Neural progenitor cell (in vitro differentiated cells): ENCODE measurements at regions not wholly inside any gene's neighbourhood (a gene's known extent, or its start where the extent isn't known, plus 50 kb on each side); places are given as distances from the start of the nearest gene placed in this dataset.

ENCODE experiments used
- DNase-seq: peaks from one replicate; pipeline ENCODE4 v3.0.0-alpha.2; 2016; ENCODE audit warnings: low spot score
- H2AFZ ChIP-seq: fragments of 200-600 bp; sonication (generic); replicated peaks from 2 replicates; pipeline ENCODE4 v1.6.1; 2016; ENCODE audit warnings: antibody characterized with exemption
- H3F3A ChIP-seq: fragments of 200-600 bp; sonication (generic); 2 replicates; pipeline ENCODE4 v1.6.1; 2016; ENCODE audit warnings: antibody characterized with exemption, low read depth
- H3K27ac ChIP-seq: fragments of 200-600 bp; sonication (generic); 2 replicates; pipeline ENCODE4 v1.5.1; 2016; ENCODE audit warnings: mild to moderate bottlenecking
- H3K27me3 ChIP-seq: fragments of 200-600 bp; sonication (generic); 2 replicates; pipeline ENCODE4 v1.6.1; 2016; ENCODE audit warnings: mild to moderate bottlenecking, moderate library complexity
- H3K36me3 ChIP-seq: fragments of 200-600 bp; sonication (generic); 2 replicates; pipeline ENCODE4 v1.5.1; 2016
- H3K4me1 ChIP-seq: fragments of 200-600 bp; sonication (generic); 2 replicates; pipeline ENCODE4 v1.6.1; 2016; ENCODE audit warnings: mixed run types
- H3K4me2 ChIP-seq: fragments of 200-600 bp; sonication (generic); 2 replicates; pipeline ENCODE4 v1.6.1; 2016
- H3K4me3 ChIP-seq: fragments of 200-600 bp; sonication (generic); 2 replicates; pipeline ENCODE4 v1.5.1; 2016
- H3K79me2 ChIP-seq: fragments of 200-600 bp; sonication (generic); 2 replicates; pipeline ENCODE4 v1.6.1; 2016; ENCODE audit warnings: low read depth
- H3K9ac ChIP-seq: fragments of 200-600 bp; sonication (generic); 2 replicates; pipeline ENCODE4 v1.6.1; 2016
- H3K9me3 ChIP-seq: fragments of 200-600 bp; sonication (generic); 2 replicates; pipeline ENCODE4 v1.5.1; 2016; ENCODE audit warnings: low read depth
- H4K20me1 ChIP-seq: fragments of 200-600 bp; sonication (generic); 2 replicates; pipeline ENCODE4 v1.6.1; 2016; ENCODE audit warnings: low read depth
- H3K27ac Mint-ChIP-seq: 3 replicates; pipeline ENCODE4 v1.8.0; 2021; ENCODE audit warnings: mixed read lengths
- H3K27me3 Mint-ChIP-seq: 2 replicates; pipeline ENCODE4 v1.8.0; 2022; ENCODE audit warnings: low read depth, mild to moderate bottlenecking, inconsistent platforms, moderate library complexity, mixed read lengths; ENCODE audit not compliant: insufficient read depth
- H3K36me3 Mint-ChIP-seq: 3 replicates; pipeline ENCODE4 v1.8.0; 2021; ENCODE audit warnings: mixed read lengths
- H3K4me1 Mint-ChIP-seq: 3 replicates; pipeline ENCODE4 v1.8.0; 2021; ENCODE audit warnings: mixed read lengths
- H3K4me3 Mint-ChIP-seq: 3 replicates; pipeline ENCODE4 v1.8.0; 2021; ENCODE audit warnings: mild to moderate bottlenecking, moderate library complexity, mixed read lengths
- H3K9me3 Mint-ChIP-seq: 3 replicates; pipeline ENCODE4 v1.8.0; 2020; ENCODE audit warnings: mixed read lengths
- EZH2 ChIP-seq: fragments of 200-600 bp; sonication (generic); IDR thresholded peaks from 2 replicates; pipeline ENCODE4 v1.6.1; 2017; ENCODE audit warnings: antibody characterized with exemption, mild to moderate bottlenecking, moderate library complexity
- EZH2phosphoT487 ChIP-seq: fragments of 200-600 bp; sonication (generic); IDR thresholded peaks from 2 replicates; pipeline ENCODE4 v1.6.1; 2017; ENCODE audit warnings: antibody characterized with exemption
- TF ChIP-seq, protein P1 (sequence below): fragments of 200-600 bp; sonication (generic); IDR thresholded peaks from 2 replicates; pipeline ENCODE4 v1.5.1; 2017; ENCODE audit warnings: antibody characterized with exemption, mild to moderate bottlenecking

DNA sequence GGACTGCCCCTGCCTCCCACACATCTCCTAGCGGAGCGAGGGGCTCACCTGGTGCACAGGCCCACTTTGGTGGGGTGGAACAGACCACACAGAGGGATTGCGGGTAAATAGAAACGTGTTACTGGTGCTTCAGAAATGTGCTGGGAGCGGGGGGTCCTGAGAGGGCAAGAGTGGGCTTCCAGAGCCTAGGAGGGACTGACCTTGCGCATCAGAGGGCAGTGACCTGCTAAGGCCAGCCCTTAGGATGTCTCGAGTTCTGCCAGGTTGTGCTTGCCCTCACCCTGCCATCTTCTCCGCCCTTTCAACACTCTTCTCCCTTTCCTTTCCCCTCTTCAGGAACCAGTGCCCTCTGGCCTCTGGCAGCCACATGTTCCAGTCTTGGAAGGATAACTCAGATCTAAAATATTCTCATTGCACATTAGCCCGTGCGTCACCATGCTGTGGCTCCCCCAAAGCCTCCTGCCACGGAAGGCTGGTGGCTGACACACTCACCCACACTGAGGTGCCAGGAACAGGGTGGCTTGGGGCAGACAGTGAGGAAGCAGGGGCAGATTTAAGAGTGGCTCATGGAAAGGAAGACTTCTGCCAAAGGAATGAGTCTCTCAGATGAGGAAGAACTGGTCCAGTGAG is 89.6 kb downstream of the MCFD2 start:
- no peak overlapping the region for H3K27ac ChIP-seq
- H3F3A ChIP-seq: no peaks in the 10 kb centered on the region
- no peak overlapping the region for H2AFZ ChIP-seq
- Mint-ChIP-seq H3K27me3 (peaks cover 24% of the 10 kb centered on the region), H3K4me1 (peaks cover 11% of the 10 kb centered on the region), H3K4me3 (no peak overlapping the region), H3K9me3 (peaks cover 6% of the 10 kb centered on the region), H3K36me3 (no peaks in the 10 kb centered on the region), H3K27ac (peak overlapping the region; percentile 54)
- H3K4me2 ChIP-seq: no peak overlapping the region
- H3K4me1 ChIP-seq: no peaks in the 10 kb centered on the region
- TF ChIP-seq EZH2phosphoT487: no peak
- no peak overlapping the region for H3K9ac ChIP-seq
- no peaks in the 10 kb centered on the region for H3K27me3 ChIP-seq
- no peaks in the 10 kb centered on the region for H3K36me3 ChIP-seq
- no peaks in the 10 kb centered on the region for H4K20me1 ChIP-seq
- no peak overlapping the region for H3K4me3 ChIP-seq
- DNase-seq: no peak
- no peaks in the 10 kb centered on the region for H3K9me3 ChIP-seq
- no peaks in the 10 kb centered on the region for H3K79me2 ChIP-seq

DNA sequence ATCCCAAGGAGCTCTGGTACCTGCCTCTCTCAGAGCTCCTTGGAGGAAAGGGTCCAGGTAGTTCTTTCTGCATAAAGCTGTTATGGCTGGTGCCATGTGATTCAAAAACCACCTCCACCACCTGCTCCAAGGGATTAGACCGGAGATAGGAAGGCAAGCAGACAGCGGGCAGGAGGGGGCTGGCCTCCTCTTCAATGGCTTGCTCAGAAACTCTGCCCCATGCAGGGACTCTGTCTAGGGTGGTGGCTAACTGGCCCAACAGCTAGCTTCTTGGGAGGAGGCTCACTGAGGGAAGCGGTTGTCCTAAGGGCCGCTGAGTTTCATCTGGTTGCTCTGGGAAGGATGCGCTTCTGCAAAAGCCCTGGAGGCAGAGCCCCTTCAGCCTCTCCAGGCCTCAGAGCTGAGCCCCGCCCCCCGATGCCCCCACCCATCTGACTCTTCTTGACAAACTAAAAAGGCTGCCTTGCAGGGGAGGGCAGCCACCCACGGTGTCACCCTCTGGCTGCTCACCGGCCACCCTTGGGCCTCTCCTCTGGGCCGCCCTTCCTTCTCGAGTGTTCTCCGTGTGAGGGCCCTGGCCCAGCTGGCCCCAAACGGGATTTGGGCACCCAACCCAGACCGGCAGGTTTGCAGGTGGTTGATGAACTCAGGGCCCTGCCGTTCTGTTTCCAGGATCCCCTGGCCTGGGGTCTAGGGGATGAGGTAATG is 90.2 kb downstream of the MCFD2 start:
- no peak for DNase-seq
- H3K4me3 ChIP-seq: no peak overlapping the region
- TF ChIP-seq EZH2 (no peak), EZH2phosphoT487 (no peak)
- TF ChIP-seq, protein P1, sequence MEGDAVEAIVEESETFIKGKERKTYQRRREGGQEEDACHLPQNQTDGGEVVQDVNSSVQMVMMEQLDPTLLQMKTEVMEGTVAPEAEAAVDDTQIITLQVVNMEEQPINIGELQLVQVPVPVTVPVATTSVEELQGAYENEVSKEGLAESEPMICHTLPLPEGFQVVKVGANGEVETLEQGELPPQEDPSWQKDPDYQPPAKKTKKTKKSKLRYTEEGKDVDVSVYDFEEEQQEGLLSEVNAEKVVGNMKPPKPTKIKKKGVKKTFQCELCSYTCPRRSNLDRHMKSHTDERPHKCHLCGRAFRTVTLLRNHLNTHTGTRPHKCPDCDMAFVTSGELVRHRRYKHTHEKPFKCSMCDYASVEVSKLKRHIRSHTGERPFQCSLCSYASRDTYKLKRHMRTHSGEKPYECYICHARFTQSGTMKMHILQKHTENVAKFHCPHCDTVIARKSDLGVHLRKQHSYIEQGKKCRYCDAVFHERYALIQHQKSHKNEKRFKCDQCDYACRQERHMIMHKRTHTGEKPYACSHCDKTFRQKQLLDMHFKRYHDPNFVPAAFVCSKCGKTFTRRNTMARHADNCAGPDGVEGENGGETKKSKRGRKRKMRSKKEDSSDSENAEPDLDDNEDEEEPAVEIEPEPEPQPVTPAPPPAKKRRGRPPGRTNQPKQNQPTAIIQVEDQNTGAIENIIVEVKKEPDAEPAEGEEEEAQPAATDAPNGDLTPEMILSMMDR: no peak
- Mint-ChIP-seq H3K9me3 (peaks cover 6% of the 10 kb centered on the region), H3K4me1 (peaks cover 11% of the 10 kb centered on the region), H3K27ac (no peak overlapping the region), H3K4me3 (no peak overlapping the region), H3K36me3 (no peaks in the 10 kb centered on the region), H3K27me3 (peaks cover 24% of the 10 kb centered on the region)
- no peaks in the 10 kb centered on the region for H3K4me1 ChIP-seq
- no peaks in the 10 kb centered on the region for H3K36me3 ChIP-seq
- H3K79me2 ChIP-seq: no peaks in the 10 kb centered on the region
- no peak overlapping the region for H3K27ac ChIP-seq
- no peak overlapping the region for H3K4me2 ChIP-seq
- H4K20me1 ChIP-seq: no peaks in the 10 kb centered on the region
- H3K9ac ChIP-seq: no peak overlapping the region
- no peak overlapping the region for H2AFZ ChIP-seq
- no peaks in the 10 kb centered on the region for H3F3A ChIP-seq
- no peaks in the 10 kb centered on the region for H3K27me3 ChIP-seq
- no peaks in the 10 kb centered on the region for H3K9me3 ChIP-seq

DNA sequence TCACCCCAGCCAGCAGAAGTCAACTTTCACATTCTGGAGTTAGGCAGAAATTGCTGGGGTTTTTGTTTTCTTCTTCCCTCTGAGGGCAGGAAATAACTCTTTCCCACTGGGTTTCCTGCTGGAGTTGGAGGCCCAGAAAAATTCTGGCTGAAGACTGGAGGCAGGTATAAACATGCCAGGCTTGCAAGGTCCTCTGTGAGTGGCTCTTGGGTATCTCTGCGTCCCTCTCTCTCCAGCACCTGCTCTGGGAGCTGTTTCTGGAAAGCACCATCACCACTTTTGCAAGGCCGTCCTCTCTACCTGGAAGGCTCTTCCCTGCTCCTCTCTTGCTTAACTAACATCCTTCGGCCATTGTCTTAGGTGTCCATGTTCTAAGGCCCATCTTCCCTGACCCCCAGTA is 91.0 kb downstream of the MCFD2 start:
- Mint-ChIP-seq H3K4me1 (peaks cover 5% of the 10 kb centered on the region), H3K27ac (peak overlapping the region; percentile 9), H3K27me3 (peaks cover 18% of the 10 kb centered on the region), H3K4me3 (no peak overlapping the region), H3K36me3 (no peaks in the 10 kb centered on the region), H3K9me3 (peaks cover 3% of the 10 kb centered on the region)
- Histone ChIP-seq H2AFZ (no peak overlapping the region), H3K79me2 (no peaks in the 10 kb centered on the region), H3K36me3 (no peaks in the 10 kb centered on the region), H3K27ac (no peak overlapping the region), H3K27me3 (no peaks in the 10 kb centered on the region), H3K9ac (no peak overlapping the region), H3K4me3 (no peak overlapping the region), H4K20me1 (no peaks in the 10 kb centered on the region), H3K4me2 (no peak overlapping the region), H3F3A (no peaks in the 10 kb centered on the region), H3K4me1 (no peaks in the 10 kb centered on the region), H3K9me3 (no peaks in the 10 kb centered on the region)
- TF ChIP-seq EZH2 (no peak), EZH2phosphoT487 (no peak)
- TF ChIP-seq, protein P1: no peak
- no peak for DNase-seq

DNA sequence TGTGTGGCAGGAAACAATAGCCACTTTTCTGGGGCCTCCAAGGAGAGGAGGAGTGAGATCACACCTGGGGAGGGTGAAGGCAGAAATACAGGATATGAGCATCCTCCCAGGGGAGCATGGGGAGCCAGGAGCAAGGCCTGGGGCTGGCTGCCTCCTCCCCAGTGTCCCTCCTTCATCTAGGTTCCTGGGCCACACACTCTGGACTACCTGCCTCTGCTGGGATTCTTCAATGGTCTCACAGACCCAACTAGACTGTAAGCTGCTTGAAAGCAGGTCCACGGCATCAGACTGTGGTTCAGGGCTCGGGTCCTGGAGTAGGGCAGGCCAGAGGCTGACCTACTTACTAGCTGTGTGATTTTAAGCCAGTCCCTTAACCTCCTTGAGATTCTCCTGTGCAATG is 94.0 kb downstream of the MCFD2 start:
- no peaks in the 10 kb centered on the region for H3K4me1 ChIP-seq
- no peak overlapping the region for H3K4me3 ChIP-seq
- peaks cover 9% of the 10 kb centered on the region for H3K27me3 Mint-ChIP-seq

More for the DNA sequence above, 94.0 kb downstream of the MCFD2 start:
- no peak overlapping the region for H3K4me3 Mint-ChIP-seq
- TF ChIP-seq EZH2phosphoT487 (no peak), EZH2 (no peak)
- TF ChIP-seq, protein P1: no peak
- H3K27ac Mint-ChIP-seq: no peak overlapping the region
- Histone ChIP-seq H3F3A (no peaks in the 10 kb centered on the region), H3K27me3 (no peaks in the 10 kb centered on the region), H4K20me1 (no peaks in the 10 kb centered on the region), H3K9me3 (no peaks in the 10 kb centered on the region), H2AFZ (no peak overlapping the region), H3K36me3 (no peaks in the 10 kb centered on the region), H3K9ac (no peak overlapping the region), H3K79me2 (no peaks in the 10 kb centered on the region), H3K4me2 (no peak overlapping the region), H3K27ac (no peak overlapping the region)
- H3K36me3 Mint-ChIP-seq: no peaks in the 10 kb centered on the region
- peaks cover 3% of the 10 kb centered on the region for H3K4me1 Mint-ChIP-seq
- peaks cover 3% of the 10 kb centered on the region for H3K9me3 Mint-ChIP-seq
- DNase-seq: no peak
